ENCODE measurements at regions not wholly inside any gene's neighbourhood (a gene's known extent, or its start where the extent isn't known, plus 50 kb on each side); places are given as distances from the start of the nearest gene placed in this dataset.

GRCh38 chr9:107855164-107855563 lies 365.6 kb upstream of the KLF4 start:
- Histone ChIP-seq H3K4me1 (no peaks in the 10 kb centered on the region), H3K9me3 (peaks cover 0 to 14% (median 10%) of the 10 kb centered on the region in 3 donors), H3K36me3 (no peaks in the 10 kb centered on the region), H3K27me3 (no peaks in the 10 kb centered on the region), H3K4me3 (no peak overlapping the region), H3K27ac (no peak overlapping the region)
- intact Hi-C loops (cut with DNase I): no loop called here
- WGBS, 2 donors: 95 to 97% methylated on average over 1 of the region's 1 CpG
- DNase-seq: no peak
- no peak for TF ChIP-seq POLR2A (IDR thresholded peaks at IDR 0.05)
- TF ChIP-seq, protein P1, sequence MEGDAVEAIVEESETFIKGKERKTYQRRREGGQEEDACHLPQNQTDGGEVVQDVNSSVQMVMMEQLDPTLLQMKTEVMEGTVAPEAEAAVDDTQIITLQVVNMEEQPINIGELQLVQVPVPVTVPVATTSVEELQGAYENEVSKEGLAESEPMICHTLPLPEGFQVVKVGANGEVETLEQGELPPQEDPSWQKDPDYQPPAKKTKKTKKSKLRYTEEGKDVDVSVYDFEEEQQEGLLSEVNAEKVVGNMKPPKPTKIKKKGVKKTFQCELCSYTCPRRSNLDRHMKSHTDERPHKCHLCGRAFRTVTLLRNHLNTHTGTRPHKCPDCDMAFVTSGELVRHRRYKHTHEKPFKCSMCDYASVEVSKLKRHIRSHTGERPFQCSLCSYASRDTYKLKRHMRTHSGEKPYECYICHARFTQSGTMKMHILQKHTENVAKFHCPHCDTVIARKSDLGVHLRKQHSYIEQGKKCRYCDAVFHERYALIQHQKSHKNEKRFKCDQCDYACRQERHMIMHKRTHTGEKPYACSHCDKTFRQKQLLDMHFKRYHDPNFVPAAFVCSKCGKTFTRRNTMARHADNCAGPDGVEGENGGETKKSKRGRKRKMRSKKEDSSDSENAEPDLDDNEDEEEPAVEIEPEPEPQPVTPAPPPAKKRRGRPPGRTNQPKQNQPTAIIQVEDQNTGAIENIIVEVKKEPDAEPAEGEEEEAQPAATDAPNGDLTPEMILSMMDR (IDR thresholded peaks at IDR 0.05): no peak

- TF ChIP-seq POLR2A (IDR thresholded peaks at IDR 0.05): no peak
- TF ChIP-seq, protein P1 (IDR thresholded peaks at IDR 0.05): no peak
- Histone ChIP-seq H3K27ac (no peak overlapping the region), H3K27me3 (no peaks in the 10 kb centered on the region), H3K36me3 (no peaks in the 10 kb centered on the region), H3K4me1 (peaks cover 0 to 11% (median under 1%) of the 10 kb centered on the region in 3 donors), H3K9me3 (peaks cover 0 to 14% (median 10%) of the 10 kb centered on the region in 3 donors), H3K4me3 (no peak overlapping the region)
- 76 to 78% methylated on average over 6 of the region's 6 CpGs for WGBS, 2 donors
- DNase-seq: no peak
- intact Hi-C loops (cut with DNase I): no loop called here
Observed at GRCh38 chr9:107853461-107853860, 363.9 kb upstream of the KLF4 start.

- Histone ChIP-seq H3K9me3 (peaks cover 0 to 14% (median 10%) of the 10 kb centered on the region in 3 donors), H3K27ac (no peak overlapping the region), H3K4me3 (no peak overlapping the region), H3K36me3 (no peaks in the 10 kb centered on the region), H3K4me1 (peaks cover 0 to 17% (median 6%) of the 10 kb centered on the region in 3 donors), H3K27me3 (no peaks in the 10 kb centered on the region)
- no peak for DNase-seq
- intact Hi-C loops (cut with DNase I): no loop called here
- no peak for TF ChIP-seq POLR2A (IDR thresholded peaks at IDR 0.05)
- TF ChIP-seq, protein P1 (IDR thresholded peaks at IDR 0.05): no peak
Observed at GRCh38 chr9:107852891-107853290, 363.3 kb upstream of the KLF4 start.

GRCh38 chr9:107850653-107851052 lies 361.1 kb upstream of the KLF4 start:
- no peak for DNase-seq
- TF ChIP-seq, protein P1 (IDR thresholded peaks at IDR 0.05): no peak
- no peak for TF ChIP-seq POLR2A (IDR thresholded peaks at IDR 0.05)
- intact Hi-C loops (cut with DNase I): no loop called here
- H3K4me1 ChIP-seq: peaks cover 0 to 24% (median 12%) of the 10 kb centered on the region in 3 donors
- H3K36me3 ChIP-seq: no peaks in the 10 kb centered on the region
- H3K27me3 ChIP-seq: no peaks in the 10 kb centered on the region
- WGBS, 2 donors: 79 to 95% methylated on average over 5 to 6 of the region's 6 CpGs
- H3K27ac ChIP-seq: no peak overlapping the region
- H3K4me3 ChIP-seq: no peak overlapping the region
- peaks cover 0 to 10% (median 9%) of the 10 kb centered on the region in 3 donors for H3K9me3 ChIP-seq

DNA sequence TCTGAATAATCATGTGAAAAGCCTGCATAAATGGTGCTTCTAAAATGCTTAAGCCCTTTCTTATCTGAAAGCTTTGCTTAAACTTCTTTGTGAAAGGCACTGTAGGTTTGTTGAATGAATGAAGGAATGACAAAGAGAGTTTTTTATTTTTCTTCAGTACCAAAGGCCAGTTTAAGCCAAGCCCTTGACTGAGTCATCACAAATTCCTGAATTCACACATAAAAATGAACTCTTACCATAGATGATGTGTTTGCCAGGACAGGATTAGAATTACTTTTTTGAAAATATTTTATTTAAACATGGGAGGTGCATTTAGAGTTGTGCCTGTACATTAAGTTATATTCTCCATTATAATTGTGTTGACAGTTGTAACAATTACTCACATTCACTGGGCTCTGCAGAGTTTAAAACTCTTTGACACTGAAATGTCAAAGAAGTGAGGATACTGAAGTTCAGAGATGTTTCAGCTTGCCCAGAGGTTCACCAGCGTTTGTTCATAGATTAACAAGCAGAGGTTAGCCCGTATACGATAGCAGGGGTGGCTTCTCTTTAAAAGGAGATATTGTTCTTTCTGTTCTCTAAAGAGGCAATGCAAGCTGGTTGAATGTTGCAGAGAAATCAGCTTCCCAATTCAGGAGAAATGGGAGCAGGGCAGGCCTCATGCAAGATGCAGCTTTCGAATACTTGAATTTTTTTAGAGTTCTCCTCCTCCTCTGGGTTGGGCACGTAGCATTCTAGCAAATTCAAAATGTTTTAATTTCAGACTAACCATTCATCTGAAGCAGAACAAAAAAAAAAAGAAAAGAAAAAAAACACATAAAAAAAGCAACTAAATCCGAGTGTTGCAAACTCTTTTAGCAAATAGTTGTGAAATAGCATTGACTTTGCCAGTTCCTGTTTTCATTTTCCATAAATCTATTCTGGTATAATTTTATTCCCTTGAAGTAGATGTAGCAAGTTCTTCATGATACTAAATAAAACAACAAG lies 358.7 kb upstream of the KLF4 start:
- intact Hi-C loops (cut with DNase I): no loop called here
- 36 to 40% methylated on average over 6 of the region's 6 CpGs for WGBS, 2 donors
- H3K27ac ChIP-seq: peak overlapping the region in 3 of 4 donors; percentile 42 to 51 (median 42)

More for the DNA sequence above, 358.7 kb upstream of the KLF4 start:
- H3K4me1 ChIP-seq: peaks cover 0 to 24% (median 12%) of the 10 kb centered on the region in 3 donors
- no peaks in the 10 kb centered on the region for H3K36me3 ChIP-seq
- TF ChIP-seq, protein P1 (IDR thresholded peaks at IDR 0.05): no peak
- no peak for TF ChIP-seq POLR2A (IDR thresholded peaks at IDR 0.05)
- H3K4me3 ChIP-seq: no peak overlapping the region
- H3K9me3 ChIP-seq: no peaks in the 10 kb centered on the region
- no peak for DNase-seq
- H3K27me3 ChIP-seq: no peaks in the 10 kb centered on the region
